Breast epithelium (tissue), 4 donors: ENCODE measurements at regions not wholly inside any gene's neighbourhood (a gene's known extent, or its start where the extent isn't known, plus 50 kb on each side); places are given as distances from the start of the nearest gene placed in this dataset.

Experiments used
- DNase-seq, 2 donors: peaks; one replicate each; pipeline ENCODE4 v3.0.0-alpha.2; 2019; ENCODE audit warnings: low spot score in 2 of 2
- H3K27ac ChIP-seq, 2 donors: fragments of 200-600 bp; sonication (generic) in 1 of 2; one replicate each; pipeline ENCODE4 v1.5.1; 2016 to 2019; ENCODE audit warnings: mild to moderate bottlenecking in 1 of 2
- H3K27me3 ChIP-seq, 2 donors: fragments of 200-600 bp; sonication (generic) in 1 of 2; one replicate each; pipeline versions ENCODE4 v1.5.1 to v1.6.0; 2017 to 2019; ENCODE audit warnings: control low read depth in 1 of 2, mild to moderate bottlenecking in 1 of 2
- H3K36me3 ChIP-seq: fragments of 200-600 bp; one replicate; pipeline ENCODE4 v1.5.1; 2019
- H3K4me1 ChIP-seq, 2 donors: fragments of 200-600 bp; sonication (generic); one replicate each; pipeline ENCODE4 v1.5.1; 2016 to 2019; ENCODE audit warnings: control low read depth in 1 of 2
- H3K4me3 ChIP-seq, 3 donors: fragments of 200-600 bp; sonication (generic); 1 replicate in 2 of 3; 2 replicates in 1 of 3; pipeline ENCODE4 v1.5.1; 2016 to 2019; ENCODE audit warnings: mild to moderate bottlenecking in 3 of 3, moderate library complexity in 2 of 3
- H3K9me3 ChIP-seq, 2 donors: fragments of 200-600 bp; sonication (generic) in 1 of 2; one replicate each; pipeline ENCODE4 v1.5.1; 2016 to 2019; ENCODE audit warnings: control low read depth in 1 of 2
- POLR2A ChIP-seq: fragments of 450-650 bp; IDR thresholded peaks from one replicate; pipeline ENCODE4 v1.6.1; 2016; ENCODE audit warnings: antibody characterized with exemption, mild to moderate bottlenecking, moderate library complexity
- POLR2AphosphoS5 ChIP-seq, 3 donors: sonication (generic); formaldehyde crosslinking; IDR thresholded peaks; one replicate each; pipeline ENCODE4 v1.6.1; 2017; ENCODE audit warnings: antibody characterized with exemption in 3 of 3
- intact Hi-C: fragments of 100-400 bp; cut with DNase I; formaldehyde crosslinking; loops from one replicate; pipeline ENCODE4 v1.15.1; 2023; ENCODE audit warnings: low total_unique reads
- TF ChIP-seq, protein P1 (sequence below), 3 donors: fragments of 450-650 bp; IDR thresholded peaks; one replicate each; pipeline ENCODE4 v1.5.1; 2016 to 2017; ENCODE audit warnings: antibody characterized with exemption in 3 of 3, mild to moderate bottlenecking in 3 of 3, moderate library complexity in 3 of 3

DNA sequence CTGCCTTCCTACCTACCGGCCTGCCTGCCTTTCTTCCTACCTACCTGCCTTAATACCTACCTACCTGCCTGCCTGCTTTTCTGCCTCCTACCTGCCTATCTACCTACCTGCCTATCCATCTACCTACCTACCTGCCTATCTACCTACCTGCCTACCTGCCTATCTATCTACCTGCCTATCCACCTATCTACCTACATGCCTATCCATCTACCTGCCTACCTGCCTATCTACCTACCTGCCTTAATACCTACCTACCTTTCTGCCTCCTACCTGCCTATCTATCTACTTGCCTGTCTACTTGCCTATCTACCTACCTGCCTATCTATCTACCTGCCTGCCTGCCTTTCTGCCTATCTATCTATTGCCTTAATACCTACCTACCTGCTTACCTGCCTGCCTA is 383.8 kb upstream of the PSMD7 start:
- H3K4me3 ChIP-seq = no peak overlapping the region
- H3K9me3 ChIP-seq = no peaks in the 10 kb centered on the region
- H3K4me1 ChIP-seq = no peaks in the 10 kb centered on the region
- no peak for DNase-seq
- peaks cover 0 to 11% of the 10 kb centered on the region in 2 donors for H3K27me3 ChIP-seq
- TF ChIP-seq POLR2AphosphoS5 (IDR thresholded peaks at IDR 0.05) = no peak
- TF ChIP-seq, protein P1, sequence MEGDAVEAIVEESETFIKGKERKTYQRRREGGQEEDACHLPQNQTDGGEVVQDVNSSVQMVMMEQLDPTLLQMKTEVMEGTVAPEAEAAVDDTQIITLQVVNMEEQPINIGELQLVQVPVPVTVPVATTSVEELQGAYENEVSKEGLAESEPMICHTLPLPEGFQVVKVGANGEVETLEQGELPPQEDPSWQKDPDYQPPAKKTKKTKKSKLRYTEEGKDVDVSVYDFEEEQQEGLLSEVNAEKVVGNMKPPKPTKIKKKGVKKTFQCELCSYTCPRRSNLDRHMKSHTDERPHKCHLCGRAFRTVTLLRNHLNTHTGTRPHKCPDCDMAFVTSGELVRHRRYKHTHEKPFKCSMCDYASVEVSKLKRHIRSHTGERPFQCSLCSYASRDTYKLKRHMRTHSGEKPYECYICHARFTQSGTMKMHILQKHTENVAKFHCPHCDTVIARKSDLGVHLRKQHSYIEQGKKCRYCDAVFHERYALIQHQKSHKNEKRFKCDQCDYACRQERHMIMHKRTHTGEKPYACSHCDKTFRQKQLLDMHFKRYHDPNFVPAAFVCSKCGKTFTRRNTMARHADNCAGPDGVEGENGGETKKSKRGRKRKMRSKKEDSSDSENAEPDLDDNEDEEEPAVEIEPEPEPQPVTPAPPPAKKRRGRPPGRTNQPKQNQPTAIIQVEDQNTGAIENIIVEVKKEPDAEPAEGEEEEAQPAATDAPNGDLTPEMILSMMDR (IDR thresholded peaks at IDR 0.05) = no peak
- no peak for TF ChIP-seq POLR2A
- no peaks in the 10 kb centered on the region for H3K36me3 ChIP-seq
- no peak overlapping the region for H3K27ac ChIP-seq
- intact Hi-C loops = no loop called here

DNA sequence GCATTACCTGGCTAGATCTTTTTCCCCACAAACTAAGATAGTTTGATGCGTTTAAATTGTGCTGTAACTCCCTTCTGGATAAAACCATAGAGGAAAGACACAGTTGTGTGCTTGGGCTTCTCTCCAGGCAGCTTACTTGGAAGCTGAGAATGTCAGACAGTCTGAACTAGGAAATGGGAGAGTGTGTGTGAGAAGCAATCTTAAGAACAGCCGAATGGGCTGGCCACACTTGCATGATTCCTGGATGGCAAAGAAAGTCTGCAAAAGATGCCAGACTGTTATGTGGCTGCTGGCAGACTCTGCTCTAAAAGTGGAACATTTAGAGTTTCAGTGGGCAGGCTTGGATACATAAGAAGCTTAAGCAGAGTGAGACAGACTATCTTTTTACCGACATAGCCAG is 384.3 kb upstream of the PSMD7 start:
- TF ChIP-seq POLR2AphosphoS5 (IDR thresholded peaks at IDR 0.05) = no peak
- TF ChIP-seq, protein P1 (IDR thresholded peaks at IDR 0.05) = no peak
- TF ChIP-seq POLR2A = no peak
- peaks cover 0 to 11% of the 10 kb centered on the region in 2 donors for H3K27me3 ChIP-seq
- H3K27ac ChIP-seq = no peak overlapping the region
- no peaks in the 10 kb centered on the region for H3K36me3 ChIP-seq
- no peak overlapping the region for H3K4me3 ChIP-seq
- H3K4me1 ChIP-seq = no peaks in the 10 kb centered on the region
- H3K9me3 ChIP-seq = no peaks in the 10 kb centered on the region
- DNase-seq = no peak
- intact Hi-C loops = no loop called here

DNA sequence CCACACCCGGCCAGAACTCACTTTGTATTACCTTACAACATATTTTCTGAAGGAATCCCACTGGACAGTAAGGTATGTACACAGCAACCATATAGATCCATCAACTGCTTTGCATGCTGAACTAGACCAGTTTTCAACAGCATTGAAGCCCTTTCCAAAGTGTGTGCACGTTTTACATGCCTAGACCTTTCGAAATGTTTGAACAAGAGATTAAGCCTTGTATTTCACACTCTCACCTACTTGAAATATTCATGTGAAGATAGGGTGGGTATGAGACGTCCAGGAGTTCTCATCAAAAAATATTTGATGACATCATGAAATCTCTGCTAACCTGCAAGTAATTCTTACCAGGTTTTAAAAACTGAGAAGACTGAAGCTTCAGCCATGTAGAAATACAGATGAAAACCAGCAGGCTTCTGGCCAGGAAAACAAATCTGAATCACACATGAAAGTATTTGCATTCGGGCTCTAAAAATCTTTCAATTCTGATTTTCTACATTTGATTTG is 387.0 kb upstream of the PSMD7 start:
- Histone ChIP-seq H3K27me3 (peaks cover 0 to 11% of the 10 kb centered on the region in 2 donors), H3K4me1 (no peaks in the 10 kb centered on the region), H3K36me3 (no peaks in the 10 kb centered on the region), H3K9me3 (no peaks in the 10 kb centered on the region), H3K27ac (no peak overlapping the region), H3K4me3 (no peak overlapping the region)
- DNase-seq = no peak
- TF ChIP-seq POLR2AphosphoS5 (IDR thresholded peaks at IDR 0.05) = no peak
- intact Hi-C loops = no loop called here

DNA sequence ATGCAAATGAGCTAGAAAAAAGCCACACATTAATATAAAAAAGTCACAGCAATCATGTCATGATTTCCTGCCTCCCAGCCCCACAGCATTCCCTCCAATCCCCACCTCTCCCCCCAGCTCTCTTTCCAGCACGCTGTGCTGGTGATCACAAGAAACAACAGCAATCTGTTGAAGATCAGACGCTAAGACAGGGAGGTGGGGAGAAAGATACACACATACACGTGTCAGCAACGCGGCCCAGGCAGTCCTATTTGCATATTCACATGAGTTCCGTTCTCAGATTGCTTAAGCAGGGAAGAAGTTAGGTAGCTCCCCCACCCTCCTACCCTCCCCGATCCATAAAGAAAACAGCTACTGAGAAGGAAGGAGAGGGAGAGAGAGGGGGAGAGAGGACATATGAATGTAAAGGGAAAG is 405.5 kb upstream of the PSMD7 start:
- no peak for DNase-seq
- peak overlapping the region in 1 of 3 donors; percentile 35 for H3K4me3 ChIP-seq
- H3K9me3 ChIP-seq = no peaks in the 10 kb centered on the region
- peaks cover 0 to 39% of the 10 kb centered on the region in 2 donors for H3K27me3 ChIP-seq
- no peaks in the 10 kb centered on the region for H3K4me1 ChIP-seq
- H3K36me3 ChIP-seq = no peaks in the 10 kb centered on the region
- TF ChIP-seq POLR2AphosphoS5 (IDR thresholded peaks at IDR 0.05) (no peak), POLR2A (no peak)
- TF ChIP-seq, protein P1 (IDR thresholded peaks at IDR 0.05) = no peak
- H3K27ac ChIP-seq = no peak overlapping the region
- intact Hi-C loops = no loop called here

DNA sequence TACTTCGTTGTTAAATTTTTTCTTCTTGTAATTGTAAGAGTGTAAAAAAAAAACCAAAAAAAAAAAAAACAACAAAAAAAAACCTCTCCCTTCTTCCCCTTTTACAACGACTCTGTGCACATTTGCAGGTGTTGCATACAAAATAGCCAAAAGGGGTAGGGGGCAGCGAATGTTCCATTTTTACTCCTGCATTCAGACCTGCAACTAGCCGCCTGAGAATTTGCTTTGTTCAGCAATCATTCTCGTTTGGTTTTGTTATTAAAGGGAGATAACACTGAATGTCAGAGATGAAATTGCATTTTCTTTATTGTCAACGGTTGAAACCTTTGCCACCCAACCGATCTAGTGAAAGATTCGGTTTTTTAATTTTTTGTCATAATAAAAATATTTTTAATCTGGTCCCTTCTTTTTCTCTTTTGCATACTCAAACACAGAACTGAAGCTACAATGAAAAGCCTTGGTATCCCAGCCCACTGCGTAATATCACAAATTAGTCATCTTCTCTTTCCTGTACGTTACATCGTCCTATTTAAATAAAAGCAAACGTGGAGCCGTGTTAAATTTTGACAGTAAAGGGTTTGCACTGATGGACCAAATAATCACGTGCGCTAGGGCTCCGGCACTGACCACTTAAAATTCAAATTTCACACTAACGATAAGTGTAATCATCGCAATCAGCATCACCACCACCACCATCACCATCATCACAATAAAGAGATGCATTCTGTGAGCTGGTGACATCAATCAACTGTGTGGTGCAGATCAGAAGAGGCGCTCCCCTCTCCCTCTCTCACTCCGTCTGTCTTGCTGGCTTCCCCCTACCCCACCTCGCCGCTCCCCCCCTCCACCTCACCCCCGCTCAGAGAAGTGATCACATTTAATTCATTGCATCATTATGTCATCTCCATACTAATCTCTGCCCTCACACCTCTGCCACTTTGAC is 406.2 kb upstream of the PSMD7 start:
- no peaks in the 10 kb centered on the region for H3K4me1 ChIP-seq
- no peaks in the 10 kb centered on the region for H3K9me3 ChIP-seq
- no peak overlapping the region for H3K27ac ChIP-seq
- no peak for TF ChIP-seq POLR2AphosphoS5 (IDR thresholded peaks at IDR 0.05)
- TF ChIP-seq POLR2A = no peak
- TF ChIP-seq, protein P1 (IDR thresholded peaks at IDR 0.05) = no peak
- H3K4me3 ChIP-seq = no peak overlapping the region
- DNase-seq = no peak
- peaks cover 0 to 44% of the 10 kb centered on the region in 2 donors for H3K27me3 ChIP-seq
- intact Hi-C loops = no loop called here
- H3K36me3 ChIP-seq = no peaks in the 10 kb centered on the region
